Raji (cell line): ENCODE measurements at regions not wholly inside any gene's neighbourhood (a gene's known extent, or its start where the extent isn't known, plus 50 kb on each side); places are given as distances from the start of the nearest gene placed in this dataset.

Experiments
- POLR2A ChIP-seq: IDR thresholded peaks from 2 replicates; pipeline ENCODE4 v1.6.1; 2011; ENCODE audit warnings: low read depth, low read length, control low read depth; ENCODE audit not compliant: insufficient read depth

DNA sequence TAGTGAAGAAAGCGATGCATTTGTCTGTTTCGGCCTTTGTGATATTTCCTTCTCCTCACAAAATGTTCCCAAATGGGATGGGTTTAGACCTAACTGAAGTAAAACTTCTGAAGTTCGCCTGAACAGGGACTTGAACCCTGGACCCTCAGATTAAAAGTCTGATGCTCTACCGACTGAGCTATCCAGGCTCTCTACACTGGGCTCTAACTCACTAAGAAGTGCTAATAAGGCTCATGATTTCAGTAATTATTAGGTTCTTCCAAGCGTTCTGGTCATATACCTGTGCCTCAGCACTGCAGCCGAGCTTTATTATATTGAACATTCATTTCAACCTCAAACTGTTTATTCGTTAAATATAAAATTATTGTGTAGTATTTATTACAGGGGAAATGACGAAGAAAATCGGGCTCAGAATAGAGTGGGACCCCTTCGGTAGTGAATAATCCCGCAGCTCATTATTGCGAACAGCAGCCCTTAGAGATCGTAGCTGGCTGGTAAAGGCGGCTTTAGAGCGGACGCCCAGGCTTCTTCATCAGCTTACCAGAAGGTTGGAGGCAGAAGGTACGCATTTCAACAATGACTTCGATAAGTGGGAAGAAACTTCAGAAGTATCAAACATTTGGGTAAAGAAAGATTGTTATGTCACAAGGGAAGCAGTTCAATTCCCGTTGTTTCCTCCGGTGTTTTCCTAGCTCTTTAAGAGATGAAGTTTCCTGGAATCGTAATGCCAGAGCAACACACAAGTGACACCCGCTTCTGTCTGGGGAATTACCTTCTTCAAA lies 119.0 kb upstream of the ZNF184 start:
- TF ChIP-seq POLR2A: no peak

DNA sequence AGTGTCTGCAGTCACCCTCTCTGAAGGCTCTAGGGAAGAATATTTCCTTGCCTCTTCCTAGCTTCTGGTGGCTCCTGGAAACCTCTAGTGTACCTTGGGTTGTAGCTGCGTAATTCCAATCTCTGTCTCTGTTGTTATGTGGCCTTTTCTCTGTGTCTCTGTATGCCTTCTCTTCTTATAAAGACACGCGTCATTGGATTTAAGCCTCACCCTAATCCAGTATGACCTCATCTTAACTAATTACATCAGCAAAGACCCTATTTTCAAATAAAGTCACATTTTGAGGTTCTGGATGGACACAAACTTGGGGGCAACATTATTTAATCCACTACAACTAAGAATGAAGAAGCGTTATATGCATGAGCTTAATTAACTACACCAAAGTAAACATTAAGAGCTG lies 111.4 kb upstream of the ZNF184 start:
- no peak for TF ChIP-seq POLR2A

DNA sequence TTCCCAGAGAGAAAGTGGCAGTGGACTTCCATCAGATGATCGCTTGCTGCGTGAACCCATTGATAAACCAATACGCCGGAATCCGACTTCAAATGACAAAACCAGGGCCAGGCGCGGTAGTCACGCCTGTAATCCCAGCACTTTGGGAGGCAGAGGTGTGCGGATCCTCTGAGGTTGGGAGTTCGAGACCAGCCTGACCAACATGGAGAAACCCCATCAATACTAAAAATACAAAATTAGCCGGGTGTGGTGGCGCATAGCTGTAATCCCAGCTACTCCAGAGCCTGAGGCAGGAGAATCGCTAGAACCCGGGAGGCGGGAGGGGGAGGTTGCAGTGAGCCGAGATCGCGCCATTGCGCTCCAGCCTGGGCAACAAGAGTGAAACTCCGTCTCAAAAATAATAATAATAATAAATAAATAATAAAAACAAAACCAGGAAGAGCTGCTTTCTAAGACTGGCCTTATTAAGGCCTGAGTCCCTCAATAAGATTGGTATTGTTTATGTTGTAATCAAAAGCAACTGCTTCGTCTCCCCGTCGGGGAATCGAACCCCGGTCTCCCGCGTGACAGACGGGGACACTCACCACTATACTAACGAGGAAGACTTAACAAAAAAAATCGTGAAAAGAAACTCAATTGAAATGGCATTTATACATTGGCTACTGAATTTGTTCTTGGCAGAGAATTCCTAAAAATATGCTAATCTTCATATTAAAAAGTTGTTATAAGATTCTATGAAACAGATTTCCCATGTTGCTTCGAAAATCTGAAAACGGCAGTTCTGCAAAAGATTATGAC lies 110.2 kb upstream of the ZNF184 start:
- TF ChIP-seq POLR2A: no peak

DNA sequence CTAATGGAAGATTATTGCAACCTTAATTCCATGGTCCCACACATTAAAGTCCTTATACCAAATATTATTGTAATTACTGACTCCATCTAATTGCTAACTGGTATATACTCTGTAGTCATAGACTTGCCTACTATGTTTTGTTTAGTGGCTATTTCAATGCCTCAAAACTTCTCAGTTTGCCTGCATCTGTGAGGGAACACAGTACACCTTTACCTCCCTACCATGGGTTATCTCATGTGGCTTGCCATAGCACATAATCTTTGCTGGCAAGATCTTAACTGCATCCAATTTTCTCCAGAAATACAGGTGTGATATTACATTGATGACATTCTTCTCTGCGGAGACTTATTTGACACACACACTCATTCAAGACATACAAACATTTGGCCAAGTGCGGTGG lies 107.1 kb upstream of the ZNF184 start:
- no peak for TF ChIP-seq POLR2A

DNA sequence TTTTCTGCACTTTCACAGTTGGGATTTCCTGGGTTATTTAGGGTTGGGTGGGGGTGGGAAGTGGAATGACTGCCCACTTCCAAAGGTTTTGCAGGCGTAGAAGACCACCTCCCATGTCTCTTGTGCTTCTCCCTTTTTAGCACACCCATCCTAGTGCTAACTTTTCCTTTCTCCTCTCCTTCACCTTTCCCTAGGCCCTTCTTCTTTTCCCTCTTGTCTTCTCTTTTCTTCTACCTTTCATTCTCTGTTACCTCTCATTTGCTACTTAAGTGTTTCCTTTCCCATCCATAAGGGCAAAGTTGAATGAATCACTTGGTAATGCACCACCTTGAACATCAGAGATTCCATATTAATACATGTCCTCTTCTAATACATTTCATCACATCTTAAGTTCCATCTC lies 105.0 kb upstream of the ZNF184 start:
- TF ChIP-seq POLR2A: no peak

DNA sequence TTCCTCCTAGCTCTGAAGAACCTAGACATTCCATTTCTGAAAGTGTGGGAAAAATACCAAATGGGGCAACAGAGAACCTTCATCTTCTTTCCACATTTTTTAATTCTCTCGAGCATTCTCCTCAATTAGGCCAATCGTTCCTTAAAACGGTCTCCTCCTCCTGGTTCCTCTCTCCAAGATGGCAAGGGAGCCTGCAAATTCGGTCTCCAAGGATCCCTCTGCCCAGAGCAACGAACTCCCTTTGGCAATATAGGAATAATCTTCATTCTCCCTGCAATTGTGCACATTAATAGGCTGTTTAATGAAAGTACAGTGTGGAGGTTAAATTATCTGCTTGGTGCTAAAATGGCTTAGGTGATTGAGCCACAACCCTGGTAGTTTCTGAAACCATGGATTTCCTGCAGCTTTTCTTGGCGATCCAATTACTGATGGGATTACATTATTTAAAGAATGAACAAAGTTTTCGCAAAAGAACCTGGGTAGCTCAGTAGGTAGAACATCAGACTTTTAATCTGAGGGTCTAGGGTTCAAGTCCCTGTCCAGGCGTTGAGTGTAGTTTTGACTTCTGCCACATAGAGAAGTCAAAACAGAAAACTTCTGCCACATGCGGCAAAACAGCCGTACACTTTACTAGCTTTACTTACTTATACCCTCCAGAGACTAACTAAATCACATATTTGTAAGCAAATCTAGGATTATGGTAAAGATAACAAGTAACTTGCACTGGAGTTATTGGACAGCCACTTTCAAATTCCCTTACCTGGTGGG lies 102.9 kb upstream of the ZNF184 start:
- TF ChIP-seq POLR2A: no peak

DNA sequence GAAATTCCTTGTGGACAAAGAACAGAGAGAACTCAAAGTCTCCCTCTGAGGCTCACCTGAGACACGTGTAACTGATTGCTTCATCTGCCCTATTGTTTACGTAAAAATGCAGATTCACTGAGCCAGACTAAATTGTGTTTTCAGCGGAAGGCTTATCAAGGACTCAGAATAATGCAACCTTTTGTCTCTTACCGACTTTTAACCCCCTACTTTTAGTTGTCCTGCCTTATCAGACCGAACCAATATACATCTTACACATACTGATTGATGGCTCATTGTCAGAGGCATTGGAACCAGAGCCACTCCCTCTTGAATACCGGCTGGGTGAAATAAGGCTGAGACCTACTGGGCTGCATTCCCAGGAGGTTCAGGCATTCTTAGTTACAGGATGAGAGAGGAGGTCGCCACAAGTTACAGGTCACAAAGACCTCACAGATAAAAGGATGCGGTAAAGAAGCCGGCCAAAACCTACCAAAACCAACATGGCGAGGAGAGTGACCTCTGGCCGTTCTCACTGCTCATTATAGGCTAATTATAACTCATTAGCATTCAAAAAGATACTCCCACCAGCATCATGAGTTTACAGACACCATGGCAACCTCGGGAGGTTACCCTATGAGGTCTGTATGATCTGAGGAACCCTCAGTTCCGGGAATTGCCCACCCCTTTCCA lies 95.5 kb upstream of the ZNF184 start:
- no peak for TF ChIP-seq POLR2A

DNA sequence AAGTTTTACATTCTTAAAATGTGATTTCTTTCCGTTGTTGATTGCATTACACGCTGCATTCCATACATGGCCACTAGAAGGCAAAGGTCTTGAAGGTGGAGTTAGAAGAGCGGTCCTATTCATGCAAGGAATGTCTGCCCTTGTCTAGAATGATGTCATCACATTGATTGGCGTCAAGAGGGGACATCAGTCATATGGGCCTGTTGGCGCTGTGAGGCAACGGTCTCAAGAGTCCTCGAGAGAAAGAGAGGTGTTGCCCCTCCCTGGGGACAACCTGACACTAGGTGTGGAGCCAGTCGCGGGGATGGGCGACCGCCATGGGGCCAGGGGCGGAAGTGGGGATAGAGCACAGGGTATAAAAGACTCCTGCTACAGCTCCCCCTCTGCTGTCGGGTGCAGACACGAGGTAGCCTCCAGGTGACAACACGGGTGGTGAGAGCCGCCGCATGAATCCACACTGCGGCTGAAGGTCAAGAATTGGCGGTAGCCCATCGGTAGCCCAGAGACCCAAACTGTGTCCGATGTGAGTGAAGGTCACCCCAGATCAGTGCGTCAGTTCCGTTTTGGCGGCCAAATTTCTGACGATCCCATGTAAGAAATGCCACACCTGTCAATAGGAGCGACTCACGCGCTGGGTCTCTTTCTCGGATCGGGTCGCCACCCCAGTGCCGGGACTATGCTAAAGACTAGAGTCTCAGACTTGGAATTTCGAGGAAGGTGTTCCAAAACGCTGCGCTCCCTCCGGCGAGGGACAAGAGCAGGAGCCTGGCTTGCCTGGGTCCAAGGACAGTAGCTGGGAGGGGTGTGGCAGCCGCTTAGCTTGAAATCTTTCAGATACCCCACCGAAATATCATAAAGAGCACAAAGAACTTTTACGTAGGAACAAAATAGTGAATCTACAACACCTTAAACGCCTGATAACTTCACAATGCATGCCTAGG lies 93.2 kb upstream of the ZNF184 start:
- TF ChIP-seq POLR2A: no peak

DNA sequence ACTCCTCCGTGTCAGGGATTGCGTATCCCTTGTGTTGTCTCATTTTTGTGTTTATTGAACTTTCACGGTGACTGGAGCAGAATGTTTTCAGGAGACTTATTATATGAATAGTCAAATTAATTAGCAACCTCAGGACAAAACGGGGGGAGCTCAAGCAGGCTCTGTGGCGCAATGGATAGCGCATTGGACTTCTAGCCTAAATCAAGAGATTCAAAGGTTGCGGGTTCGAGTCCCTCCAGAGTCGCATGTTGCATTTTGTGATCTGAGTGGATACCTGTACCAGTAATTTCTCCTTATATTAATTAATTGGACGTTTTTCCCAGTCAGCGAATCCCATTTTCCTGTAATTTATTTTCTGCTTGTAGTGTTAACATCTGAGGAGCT lies 89.1 kb upstream of the ZNF184 start:
- no peak for TF ChIP-seq POLR2A

DNA sequence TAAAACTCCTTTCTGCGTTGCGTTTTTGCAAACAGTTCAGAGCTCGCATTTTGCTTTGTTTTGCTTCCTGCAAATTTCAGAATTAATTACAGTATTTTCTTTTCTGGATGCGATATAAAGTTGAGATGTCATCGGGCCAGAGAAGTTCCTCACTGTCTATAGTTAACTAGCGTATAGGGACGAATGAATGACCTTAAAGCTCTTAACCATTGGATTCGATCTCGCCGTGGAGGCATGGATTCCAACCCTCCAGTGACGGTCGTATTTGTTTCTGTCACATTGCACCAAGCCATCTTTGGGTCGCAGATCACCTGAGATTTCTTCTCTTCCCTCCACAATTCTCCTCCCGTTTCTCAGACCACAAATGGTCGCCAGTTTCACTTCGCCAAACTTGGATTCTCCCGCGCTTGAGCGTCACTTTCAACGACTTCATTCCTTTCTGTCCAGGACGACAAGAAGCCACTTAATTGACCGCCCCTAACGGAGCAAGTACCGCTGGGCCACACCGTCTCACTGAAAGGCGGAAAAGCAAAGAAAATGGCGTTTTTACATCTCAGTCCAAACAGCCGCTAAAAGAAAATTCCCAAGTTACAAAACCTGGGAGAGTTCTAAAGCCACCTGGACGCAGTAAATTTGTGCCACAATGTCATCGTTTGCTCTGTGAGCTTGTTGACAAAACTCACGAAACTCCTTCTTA lies 85.3 kb upstream of the ZNF184 start:
- TF ChIP-seq POLR2A: no peak

DNA sequence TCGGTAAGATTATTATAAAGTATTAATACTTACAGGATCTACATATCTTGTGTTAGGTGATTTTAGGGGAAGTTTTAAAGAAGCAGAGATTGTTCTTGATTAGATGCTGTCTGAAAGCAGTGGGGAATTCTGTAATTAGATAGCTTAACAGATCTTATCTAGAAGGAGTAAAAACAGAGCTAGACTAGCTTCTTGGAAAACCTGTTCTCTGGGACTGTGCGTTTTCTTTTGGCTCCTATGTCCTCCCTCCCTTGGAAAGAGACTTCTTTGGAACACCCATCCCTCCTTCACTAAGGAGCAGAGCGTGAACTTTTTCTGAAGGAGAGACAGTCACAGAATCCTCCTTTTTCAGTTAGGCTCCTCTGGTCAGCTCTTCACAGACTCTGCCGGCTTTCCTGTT lies 83.5 kb upstream of the ZNF184 start:
- TF ChIP-seq POLR2A: no peak

DNA sequence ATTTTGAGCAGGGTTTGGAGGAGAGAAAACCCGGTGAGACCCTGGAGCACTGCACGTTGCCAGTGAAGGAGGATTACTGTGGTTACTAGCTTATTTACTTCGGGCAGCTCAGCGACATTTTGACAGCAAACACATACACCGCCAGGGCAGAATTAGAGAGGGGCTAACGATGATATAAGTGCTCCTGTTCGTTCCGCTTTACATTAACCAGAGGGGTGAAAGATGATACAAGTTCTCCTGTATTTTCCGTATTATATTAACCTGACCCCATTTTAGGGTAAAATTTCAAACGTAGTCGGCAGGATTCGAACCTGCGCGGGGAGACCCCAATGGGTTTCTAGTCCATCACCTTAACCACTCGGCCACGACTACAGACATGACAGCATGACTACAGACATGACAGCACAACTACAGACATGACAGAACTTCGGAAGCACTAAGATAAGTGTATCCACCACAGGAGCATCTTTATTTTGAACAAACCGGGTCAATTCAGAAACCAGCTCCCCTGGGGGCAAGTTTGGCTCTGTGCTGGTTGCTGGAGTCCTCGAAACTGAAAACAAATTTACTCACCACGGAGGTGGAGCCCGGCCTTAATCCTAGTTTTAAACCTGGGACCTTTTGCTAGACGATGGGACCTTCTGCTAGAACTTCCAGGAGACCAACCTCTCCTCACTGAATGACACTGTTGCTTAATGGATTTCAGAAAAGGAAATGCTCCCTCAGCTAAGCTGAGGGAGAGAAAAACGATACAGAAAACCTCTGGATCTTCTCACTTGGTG lies 80.4 kb upstream of the ZNF184 start:
- TF ChIP-seq POLR2A: no peak

DNA sequence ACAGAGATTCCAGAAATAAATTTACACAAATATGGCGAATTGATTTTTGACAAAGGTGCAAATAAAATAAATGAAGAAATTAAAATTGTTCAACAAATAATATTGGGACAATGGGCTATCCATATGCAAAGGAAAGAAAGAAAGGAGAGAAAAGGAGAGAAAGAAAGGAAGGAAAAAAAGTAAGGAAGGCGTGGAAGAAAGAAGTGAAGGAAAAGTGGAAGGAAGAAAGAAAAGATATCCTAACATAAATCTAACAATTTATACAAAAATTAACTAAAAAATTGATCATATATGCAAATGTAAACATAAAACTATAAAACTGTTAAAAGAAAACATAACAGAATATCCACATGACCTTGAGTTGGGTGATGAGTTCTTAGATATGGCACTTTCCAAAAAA lies 78.7 kb upstream of the ZNF184 start:
- no peak for TF ChIP-seq POLR2A
